HG03039 (cell line): ENCODE measurements at regions not wholly inside any gene's neighbourhood (a gene's known extent, or its start where the extent isn't known, plus 50 kb on each side); places are given as distances from the start of the nearest gene placed in this dataset.

ENCODE experiments used
- ATAC-seq: cut with Tn5 transposase; IDR thresholded peaks from one replicate; pipeline ENCODE4 v1.9.1; 2021; ENCODE audit warnings: mild to moderate bottlenecking, moderate library complexity; ENCODE audit not compliant: unreplicated experiment

GRCh38 chr3:55413236-55413635 lies 73.9 kb downstream of the WNT5A start:
- ATAC-seq: no peak

DNA sequence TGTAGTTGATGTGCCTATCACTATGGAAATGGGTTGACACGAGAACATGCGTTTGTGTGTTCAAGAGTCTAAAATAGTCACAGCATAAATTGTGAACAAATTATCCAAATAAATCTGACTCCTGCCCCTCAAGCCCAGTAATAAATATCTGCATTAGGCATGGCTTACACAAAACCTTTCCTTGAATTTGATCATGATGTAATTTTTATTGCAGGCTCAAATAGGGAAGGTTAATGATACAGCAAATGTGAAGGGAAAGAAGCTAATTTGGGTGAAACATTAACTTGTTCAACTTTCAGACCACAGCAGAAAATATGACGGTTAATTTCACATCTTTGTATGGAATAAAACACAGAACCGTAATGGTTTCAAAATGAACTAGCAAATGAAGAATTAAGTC lies 74.6 kb downstream of the WNT5A start:
- no peak for ATAC-seq

DNA sequence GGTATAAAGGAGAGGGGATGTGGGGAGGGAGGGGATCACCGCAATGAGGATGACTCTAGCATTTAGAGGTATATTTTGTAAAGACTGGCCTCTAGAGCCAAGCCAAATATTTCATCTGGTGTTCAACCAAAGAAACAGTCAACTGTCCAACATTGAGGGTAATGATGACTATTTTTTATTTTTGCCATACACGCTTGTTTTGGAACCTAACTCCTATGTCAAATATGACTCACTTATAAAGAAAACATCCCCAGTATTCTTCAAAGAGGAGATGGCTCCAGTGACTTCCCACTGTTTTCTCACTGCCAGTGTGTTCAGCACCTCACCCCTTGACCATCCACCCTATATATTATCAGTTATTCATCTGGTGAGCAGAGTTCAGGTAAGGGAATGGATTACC lies 77.3 kb downstream of the WNT5A start:
- no peak for ATAC-seq

DNA sequence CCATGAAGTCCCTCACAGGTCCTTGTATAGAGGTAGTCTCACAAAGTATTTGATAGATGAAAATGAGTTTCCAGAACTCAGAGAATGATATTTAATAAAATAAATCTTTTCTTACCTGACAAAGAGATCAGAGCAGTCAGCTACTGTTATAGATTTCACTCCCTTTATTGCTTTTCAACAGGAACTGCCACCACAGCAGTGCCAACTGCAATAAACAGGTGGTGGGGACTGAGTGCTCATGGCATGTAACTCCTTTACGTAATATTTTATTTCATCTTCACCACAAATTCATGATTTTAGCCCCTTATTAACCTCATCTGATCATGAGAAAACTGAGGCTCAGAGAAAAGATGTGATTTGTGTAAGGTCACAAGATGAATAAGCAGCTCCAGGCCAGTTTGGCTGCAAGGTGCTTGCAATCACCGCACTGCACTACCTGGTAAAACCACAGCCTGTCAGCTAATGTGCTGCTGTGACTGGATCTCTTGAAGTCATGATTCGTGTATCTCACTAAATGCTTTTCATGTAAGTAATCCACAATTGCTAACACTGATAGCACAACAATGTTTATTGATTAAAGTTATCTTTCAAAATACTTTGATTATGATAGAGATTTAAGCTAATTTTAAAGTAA lies 78.8 kb downstream of the WNT5A start:
- no peak for ATAC-seq

GRCh38 chr3:55407426-55407820 lies 79.7 kb downstream of the WNT5A start:
- ATAC-seq: no peak

DNA sequence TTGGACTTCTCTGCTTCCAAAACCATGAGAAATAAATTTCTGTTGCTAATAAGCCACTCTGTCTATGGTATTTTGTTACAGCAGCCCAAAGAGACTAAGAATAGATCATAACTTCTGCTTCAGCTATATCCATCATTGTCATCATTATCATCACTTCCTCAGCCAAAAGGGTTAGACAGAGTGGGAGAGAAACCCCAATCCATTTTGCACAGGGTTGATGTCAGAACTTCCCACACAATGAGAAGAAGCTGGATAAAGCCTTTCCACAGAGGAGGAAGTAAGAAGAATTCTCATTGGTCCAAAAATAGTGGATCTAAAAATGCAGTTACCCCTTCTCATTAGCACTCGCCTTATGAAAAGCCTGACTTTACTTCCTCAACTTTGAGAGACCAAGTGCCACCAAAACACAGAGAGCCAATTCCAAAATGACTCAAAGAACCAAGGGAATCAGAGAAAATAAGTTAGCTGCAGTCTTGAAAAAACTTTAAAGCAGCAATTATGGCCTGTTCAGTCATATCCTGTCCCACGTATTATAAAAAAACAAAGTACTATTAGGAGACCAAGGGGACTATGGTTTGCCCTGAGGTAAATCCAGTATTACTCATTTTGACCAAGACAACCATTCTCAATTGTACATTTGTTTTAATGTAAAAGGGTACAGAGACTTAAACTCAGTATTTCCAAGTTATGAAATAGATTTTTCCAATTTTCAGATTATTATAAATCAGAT lies 80.2 kb downstream of the WNT5A start:
- no peak for ATAC-seq

- ATAC-seq: no peak
These were observed 81.7 kb downstream of the WNT5A start for GRCh38 chr3:55405436-55405835.

- no peak for ATAC-seq
These were observed 84.1 kb downstream of the WNT5A start for GRCh38 chr3:55402886-55403609.

GRCh38 chr3:55380561-55380960 lies 106.5 kb downstream of the WNT5A start:
- ATAC-seq: no peak

GRCh38 chr3:55376753-55377347 lies 110.3 kb downstream of the WNT5A start:
- ATAC-seq: no peak

DNA sequence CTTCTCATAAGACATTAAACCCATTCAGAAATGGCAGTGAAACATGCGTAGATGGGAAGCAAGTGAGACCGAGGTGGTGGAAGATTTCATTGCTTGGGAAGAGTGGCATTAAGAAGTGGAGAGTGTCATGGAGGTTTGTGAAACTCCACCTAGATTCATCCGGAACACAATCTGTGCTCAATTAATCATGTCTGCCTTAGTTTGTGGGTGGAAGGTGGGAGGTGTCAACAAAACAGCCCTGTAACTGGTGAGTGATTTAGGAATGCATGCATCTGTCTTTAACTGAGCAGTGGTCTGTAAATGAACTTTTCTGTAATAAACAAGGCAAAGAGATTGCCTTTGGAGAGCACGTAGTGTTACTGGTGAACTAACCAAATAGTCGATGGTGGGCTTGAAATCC lies 113.7 kb downstream of the WNT5A start:
- ATAC-seq: no peak

GRCh38 chr3:55370272-55370671 lies 116.8 kb downstream of the WNT5A start:
- ATAC-seq: no peak

DNA sequence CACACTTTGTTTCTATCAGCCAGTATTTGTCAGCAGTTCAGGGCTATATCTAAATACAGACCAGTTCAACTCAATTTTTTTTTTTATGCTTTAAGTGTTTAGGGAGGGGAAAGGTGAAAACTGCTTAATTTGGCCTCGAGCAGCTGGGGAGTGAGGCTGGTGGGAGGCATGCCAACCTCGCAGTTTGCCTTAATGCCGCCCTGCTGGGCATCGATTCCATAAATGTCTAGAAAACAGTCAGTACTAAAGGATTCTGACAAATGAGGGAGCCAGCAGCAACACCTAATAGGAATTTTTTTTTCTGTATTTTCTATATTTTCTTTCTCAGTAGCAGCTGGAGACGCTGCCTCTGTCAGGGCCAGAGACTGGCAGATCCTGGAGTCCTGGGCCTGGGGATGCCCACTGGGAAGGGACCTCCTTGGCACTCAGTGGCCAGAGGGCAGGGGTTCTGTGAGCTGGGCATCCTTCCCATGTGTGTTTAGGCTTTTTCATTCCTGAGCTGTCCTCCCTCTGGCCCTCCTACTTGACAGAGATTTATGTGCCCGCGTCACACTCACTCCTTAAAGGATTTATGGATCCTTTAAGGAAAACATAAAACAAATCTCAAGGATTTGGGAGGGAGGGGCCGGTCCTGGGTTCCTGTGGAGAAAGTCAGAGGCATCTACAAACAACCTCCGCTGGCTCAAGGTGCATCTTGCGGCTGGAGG lies 117.8 kb downstream of the WNT5A start:
- no peak for ATAC-seq

GRCh38 chr3:55368366-55368765 lies 118.7 kb downstream of the WNT5A start:
- ATAC-seq: no peak

DNA sequence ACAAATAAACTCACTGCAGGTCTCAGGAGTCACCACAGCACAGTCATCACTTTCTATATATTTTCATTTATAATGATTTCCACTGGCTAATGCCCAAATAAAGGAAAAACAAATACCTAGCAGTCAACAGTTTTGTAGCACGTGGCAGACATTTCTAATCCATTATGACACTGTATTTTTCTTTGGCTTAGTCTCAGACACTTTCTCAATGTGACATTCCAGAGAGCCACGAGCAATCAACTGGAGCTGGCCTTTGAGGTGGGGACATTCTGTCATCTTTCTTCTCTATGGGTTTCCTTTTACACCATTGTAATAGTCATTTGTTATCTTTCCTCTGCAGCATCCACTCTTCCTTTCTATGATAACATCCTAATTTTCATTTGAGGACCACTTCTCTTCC lies 119.7 kb downstream of the WNT5A start:
- ATAC-seq: no peak

GRCh38 chr3:55364421-55364820 lies 122.7 kb downstream of the WNT5A start:
- no peak for ATAC-seq

- no peak for ATAC-seq
These were observed 124.7 kb downstream of the WNT5A start for GRCh38 chr3:55362210-55362960.

DNA sequence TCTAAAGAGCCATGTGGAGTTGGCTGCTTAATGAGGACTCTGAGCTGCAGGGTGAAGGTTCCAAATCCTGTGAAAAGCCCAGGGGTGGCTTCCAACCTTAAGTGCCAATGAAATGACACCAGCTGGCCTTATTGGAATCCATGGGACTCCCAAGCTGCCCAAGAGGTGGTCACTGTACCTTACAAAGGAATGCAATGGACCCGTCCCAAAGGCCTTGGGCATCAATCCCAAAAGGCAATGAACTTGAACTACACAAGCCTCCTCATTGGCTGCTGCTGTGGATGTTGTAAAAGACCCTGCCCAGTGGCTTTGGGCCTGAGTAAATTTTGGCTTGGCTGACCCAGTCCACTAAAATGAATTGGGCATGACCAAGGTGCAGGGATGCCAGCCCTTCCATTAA lies 129.3 kb downstream of the WNT5A start:
- no peak for ATAC-seq

DNA sequence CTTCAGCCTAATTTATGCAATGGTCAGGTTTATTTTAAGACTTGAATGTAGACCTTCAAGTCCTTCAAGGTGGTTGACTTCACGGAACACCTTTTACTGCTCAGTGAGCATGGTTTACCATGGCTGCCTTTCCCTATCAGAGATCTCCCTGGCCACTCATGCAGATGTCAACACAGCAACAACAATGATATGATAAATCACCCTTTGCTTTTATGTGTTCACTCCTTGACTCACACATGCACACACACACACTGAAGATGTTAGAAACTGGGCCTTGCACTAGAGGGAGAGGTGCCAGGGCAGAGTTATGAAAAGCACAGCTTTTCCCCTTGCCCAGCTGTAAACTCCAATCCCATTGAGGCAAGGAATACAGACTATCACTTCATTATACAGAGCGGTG lies 134.4 kb downstream of the WNT5A start:
- no peak for ATAC-seq

DNA sequence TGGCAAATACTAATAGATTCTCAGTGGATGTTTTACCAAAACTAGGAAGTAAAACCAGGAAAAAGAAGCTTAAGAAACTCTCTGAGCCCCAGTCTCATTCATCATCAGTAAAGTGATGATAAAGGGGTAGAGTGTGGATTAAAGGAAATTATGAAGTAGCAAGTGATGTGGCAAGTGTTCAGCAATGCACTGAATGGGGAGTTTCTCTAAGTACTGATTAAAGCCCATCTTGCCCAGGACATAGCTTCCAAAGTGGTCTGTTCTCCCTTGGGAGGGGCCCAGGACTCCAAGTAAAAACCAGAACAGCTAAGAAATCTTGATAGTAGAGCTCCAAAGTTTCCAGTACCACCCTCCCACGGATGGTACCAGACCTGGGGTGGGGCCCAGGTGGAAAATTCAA lies 137.3 kb downstream of the WNT5A start:
- ATAC-seq: no peak
